Endothelial cell of umbilical vein (primary cell): ENCODE measurements at regions not wholly inside any gene's neighbourhood (a gene's known extent, or its start where the extent isn't known, plus 50 kb on each side); places are given as distances from the start of the nearest gene placed in this dataset.

Experiments
- BruUV-seq: library from RNA; stranded (reverse); fragments of 400-500 nt; replicated peaks from 2 replicates; lab custom pipeline; 2021; lab: Mats Ljungman, UMichigan
- CTCF ChIA-PET: fragments of 300-600, 350-600 bp; sonication (Branson Sonifier 250); formaldehyde crosslinking; loops from one replicate; lab custom pipeline; 2021; ENCODE audit warnings: antibody characterized with exemption, inconsistent platforms; lab: Charles Lee
- POLR2A ChIA-PET: fragments of 300-600, 350-600 bp; sonication (Branson Sonifier 250); formaldehyde crosslinking; loops from one replicate; lab custom pipeline; 2021; ENCODE audit warnings: antibody characterized with exemption, inconsistent platforms; lab: Charles Lee
- DNase-seq: peaks from one replicate; pipeline ENCODE4 v3.0.0-alpha.2; 2011; ENCODE audit warnings: low read depth, low spot score
- FAIRE-seq: peaks from 2 replicates; lab custom pipeline; 2011; peaks lifted over from hg19 to GRCh38; lab: Jason Lieb, UNC
- H2AFZ ChIP-seq: 2 replicates; pipeline ENCODE4 v1.6.0; 2012; ENCODE audit warnings: low read depth, low read length, control low read depth, inconsistent platforms
- H3K27ac ChIP-seq: 2 replicates; pipeline ENCODE4 v1.5.1; 2011; ENCODE audit warnings: low read depth, mild to moderate bottlenecking, control low read depth, low read length, moderate library complexity; ENCODE audit not compliant: insufficient read depth
- H3K27me3 ChIP-seq, 2 experiments: 2 replicates each; pipeline versions ENCODE4 v1.6.0 to v1.6.1; 2011; ENCODE audit warnings: low read length in 2 of 2, mixed read lengths in 1 of 2; ENCODE audit not compliant: control insufficient read depth in 2 of 2, insufficient read depth in 2 of 2
- H3K36me3 ChIP-seq, 2 experiments: 2 replicates in 1 of 2; 3 replicates in 1 of 2; pipeline ENCODE4 v1.5.1; 2011; ENCODE audit warnings: low read length in 2 of 2, mild to moderate bottlenecking in 1 of 2, moderate library complexity in 1 of 2; ENCODE audit not compliant: control insufficient read depth in 2 of 2, insufficient read depth in 2 of 2; ENCODE audit errors: extremely low read depth in 1 of 2
- H3K4me1 ChIP-seq: 3 replicates; pipeline ENCODE4 v1.5.1; 2011; ENCODE audit warnings: mild to moderate bottlenecking, low read length; ENCODE audit not compliant: control insufficient read depth, insufficient read depth; ENCODE audit errors: extremely low read depth
- H3K4me2 ChIP-seq: 2 replicates; pipeline ENCODE4 v1.6.1; 2011; ENCODE audit warnings: low read length, control low read depth, mixed read lengths; ENCODE audit not compliant: insufficient read depth
- H3K4me3 ChIP-seq, 3 experiments: fragments of 200-600 bp in 1 of 3; sonication (generic), shearing (Covaris generic) in 1 of 3; replicated peaks in 1 of 3; 2 replicates each; pipeline ENCODE4 v1.5.1; 2011 to 2016; ENCODE audit warnings: control low read depth in 3 of 3, low read length in 3 of 3, mild to moderate bottlenecking in 2 of 3, inconsistent platforms in 1 of 3, low read depth in 1 of 3, moderate library complexity in 1 of 3; ENCODE audit not compliant: insufficient read depth in 1 of 3
- H3K79me2 ChIP-seq: 2 replicates; pipeline ENCODE4 v1.6.0; 2012; ENCODE audit warnings: low read length, inconsistent platforms; ENCODE audit not compliant: control insufficient read depth, insufficient read depth
- H3K9ac ChIP-seq: replicated peaks from 2 replicates; pipeline ENCODE3; 2011; ENCODE audit warnings: low read length, control low read depth; ENCODE audit not compliant: insufficient read depth; ENCODE audit errors: extremely low read depth
- H3K9me1 ChIP-seq: replicated peaks from 3 replicates; pipeline ENCODE4 v1.6.0; 2011; ENCODE audit warnings: mild to moderate bottlenecking, low read length; ENCODE audit not compliant: control insufficient read depth, insufficient read depth; ENCODE audit errors: extremely low read depth
- H3K9me3 ChIP-seq: replicated peaks from 2 replicates; pipeline ENCODE4 v1.5.1; 2012; ENCODE audit warnings: low read length, inconsistent platforms; ENCODE audit not compliant: control insufficient read depth, insufficient read depth
- H4K20me1 ChIP-seq: replicated peaks from 2 replicates; pipeline ENCODE3; 2011; ENCODE audit warnings: mild to moderate bottlenecking, low read length; ENCODE audit not compliant: control insufficient read depth, insufficient read depth; ENCODE audit errors: extremely low read depth
- EZH2 ChIP-seq: IDR thresholded peaks from 2 replicates; pipeline ENCODE4 v1.6.1; 2012; ENCODE audit warnings: borderline replicate concordance, low read depth, mild to moderate bottlenecking, moderate library complexity, low read length, inconsistent platforms; ENCODE audit not compliant: severe bottlenecking
- GATA2 ChIP-seq: IDR thresholded peaks from 2 replicates; pipeline ENCODE4 v1.7.0; 2011; ENCODE audit warnings: low read depth, mild to moderate bottlenecking, moderate library complexity, mixed read lengths, low read length; ENCODE audit not compliant: insufficient read length, insufficient read depth
- POLR2A ChIP-seq: IDR thresholded peaks from 2 replicates; pipeline ENCODE4 v1.6.1; 2012; ENCODE audit warnings: low read depth, mild to moderate bottlenecking, control low read depth, low read length
- POLR2AphosphoS5 ChIP-seq: IDR thresholded peaks from 2 replicates; pipeline ENCODE4 v1.6.1; 2012; ENCODE audit warnings: low read depth, mild to moderate bottlenecking, control low read depth, low read length, moderate library complexity; ENCODE audit not compliant: insufficient read depth
- dilution Hi-C: fragments of 300-500 bp; cut with MboI; formaldehyde crosslinking; loops from one replicate; pipeline ENCODE4 v1.15.0; 2019; ENCODE audit warnings: low sequenced_read_pairs; ENCODE audit not compliant: extremely low pct_ligation_motif_present
- intact Hi-C: fragments of 100-400 bp; cut with micrococcal nuclease; formaldehyde crosslinking; loops from one replicate; pipeline ENCODE4 v1.10.0; 2022
- TF ChIP-seq, protein P1 (sequence below): IDR thresholded peaks from 2 replicates; pipeline ENCODE4 v1.6.1; 2011; ENCODE audit not compliant: insufficient read depth, insufficient read length
- TF ChIP-seq, protein P2 (sequence below), 2 donors: IDR thresholded peaks; 1 replicate in 1 of 2; 2 replicates in 1 of 2; pipeline ENCODE4 v1.5.1; 2011; ENCODE audit warnings: low read length in 2 of 2, mild to moderate bottlenecking in 2 of 2, moderate library complexity in 2 of 2, control low read depth in 1 of 2, inconsistent platforms in 1 of 2, low read depth in 1 of 2; ENCODE audit not compliant: insufficient read depth in 1 of 2; ENCODE audit errors: extremely low read depth in 1 of 2

DNA sequence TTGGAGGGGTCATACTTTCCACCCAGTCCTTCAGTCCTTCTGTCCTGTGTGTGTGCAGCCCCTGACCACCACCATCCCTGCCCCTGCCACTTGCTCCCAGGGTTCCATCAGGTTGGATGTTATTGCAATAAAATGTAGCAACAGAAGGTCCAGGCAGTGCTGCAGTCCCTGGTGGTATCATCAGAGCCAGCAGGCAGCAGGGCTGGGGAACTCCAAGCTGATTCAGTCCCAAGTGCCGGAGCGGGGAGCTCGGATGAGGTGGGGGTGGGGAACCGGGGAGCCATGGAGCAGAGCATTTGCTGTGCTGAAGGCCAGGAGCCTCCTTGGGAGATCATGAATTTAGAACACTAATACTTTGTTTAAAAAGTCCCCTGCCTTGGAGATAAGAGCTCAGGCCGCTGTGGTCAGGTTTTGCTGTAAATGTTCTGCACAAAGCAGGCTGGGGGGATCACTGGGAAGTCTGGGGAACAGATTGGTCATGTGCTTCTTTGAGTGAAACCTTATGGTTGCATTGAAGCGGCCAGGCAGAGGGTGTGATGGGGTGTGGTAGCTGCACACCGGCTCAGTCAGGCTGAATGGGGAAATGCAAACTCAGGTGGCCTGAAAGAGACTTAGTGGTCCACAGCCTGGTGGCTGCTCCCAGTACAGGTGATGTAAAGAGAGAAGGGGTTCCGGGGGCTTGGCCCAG lies 225.9 kb downstream of the SEC14L1 start:
- Histone ChIP-seq H3K9me1 (no peaks in the 10 kb centered on the region), H3K79me2 (no peaks in the 10 kb centered on the region), H3K9ac (no peak overlapping the region), H3K27me3 (no peaks in the 10 kb centered on the region), H3K4me3 (no peak overlapping the region), H3K36me3 (no peaks in the 10 kb centered on the region), H3K9me3 (no peaks in the 10 kb centered on the region), H3K27ac (no peak overlapping the region), H3K4me2 (no peak overlapping the region), H2AFZ (no peak overlapping the region), H4K20me1 (no peaks in the 10 kb centered on the region), H3K4me1 (peaks cover 9% of the 10 kb centered on the region)
- POLR2A ChIA-PET: no interaction called here
- no peak for DNase-seq
- FAIRE-seq: no peak
- dilution Hi-C loops: no loop called here
- CTCF ChIA-PET: interaction anchor here (1.3 to 2.0 kb wide), 2 partner anchors 11 to 23 kb away, joined by 3 to 4 read pairs; no protein-coding TSS in a partner anchor
- intact Hi-C loops: no loop called here
- BruUV-seq: no TSS peak
- TF ChIP-seq POLR2A: no peak
- no peak for TF ChIP-seq GATA2
- no peak for TF ChIP-seq EZH2
- TF ChIP-seq, protein P1, sequence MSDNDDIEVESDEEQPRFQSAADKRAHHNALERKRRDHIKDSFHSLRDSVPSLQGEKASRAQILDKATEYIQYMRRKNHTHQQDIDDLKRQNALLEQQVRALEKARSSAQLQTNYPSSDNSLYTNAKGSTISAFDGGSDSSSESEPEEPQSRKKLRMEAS: no peak
- TF ChIP-seq POLR2AphosphoS5: no peak
- TF ChIP-seq, protein P2, sequence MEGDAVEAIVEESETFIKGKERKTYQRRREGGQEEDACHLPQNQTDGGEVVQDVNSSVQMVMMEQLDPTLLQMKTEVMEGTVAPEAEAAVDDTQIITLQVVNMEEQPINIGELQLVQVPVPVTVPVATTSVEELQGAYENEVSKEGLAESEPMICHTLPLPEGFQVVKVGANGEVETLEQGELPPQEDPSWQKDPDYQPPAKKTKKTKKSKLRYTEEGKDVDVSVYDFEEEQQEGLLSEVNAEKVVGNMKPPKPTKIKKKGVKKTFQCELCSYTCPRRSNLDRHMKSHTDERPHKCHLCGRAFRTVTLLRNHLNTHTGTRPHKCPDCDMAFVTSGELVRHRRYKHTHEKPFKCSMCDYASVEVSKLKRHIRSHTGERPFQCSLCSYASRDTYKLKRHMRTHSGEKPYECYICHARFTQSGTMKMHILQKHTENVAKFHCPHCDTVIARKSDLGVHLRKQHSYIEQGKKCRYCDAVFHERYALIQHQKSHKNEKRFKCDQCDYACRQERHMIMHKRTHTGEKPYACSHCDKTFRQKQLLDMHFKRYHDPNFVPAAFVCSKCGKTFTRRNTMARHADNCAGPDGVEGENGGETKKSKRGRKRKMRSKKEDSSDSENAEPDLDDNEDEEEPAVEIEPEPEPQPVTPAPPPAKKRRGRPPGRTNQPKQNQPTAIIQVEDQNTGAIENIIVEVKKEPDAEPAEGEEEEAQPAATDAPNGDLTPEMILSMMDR (IDR thresholded peaks at IDR 0.05; ENCODE audit: extremely low read depth in 1 of 2, insufficient read depth in 1 of 2, low read depth in 1 of 2, low read length in 2 of 2): no peak
